ENCODE measurements at regions not wholly inside any gene's neighbourhood (a gene's known extent, or its start where the extent isn't known, plus 50 kb on each side); places are given as distances from the start of the nearest gene placed in this dataset.

DNA sequence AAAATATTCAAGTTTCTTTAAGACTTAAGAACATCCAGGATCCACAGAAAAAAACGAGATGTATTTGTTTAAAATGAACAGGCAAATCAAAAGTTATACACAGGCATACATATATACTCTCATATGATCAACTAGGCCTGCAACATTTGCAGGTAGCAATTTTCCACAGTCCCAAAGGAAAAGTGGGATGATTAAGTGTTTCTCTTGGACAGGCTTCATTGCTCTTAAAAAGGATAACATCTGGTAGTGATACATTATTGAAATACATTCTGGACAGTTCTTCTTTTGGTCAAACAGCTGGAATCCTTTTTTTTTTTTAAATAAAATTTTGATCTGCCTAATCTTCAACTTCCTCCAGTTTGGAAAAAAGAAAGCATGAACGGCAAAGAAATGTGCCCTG, 114.8 kb upstream of the TDRD3 start:
- no peak overlapping the region for H3K9ac ChIP-seq (ENCODE audit: insufficient read depth, low read length)
- DNase-seq (ENCODE audit: low read depth in 2 of 2), result no peak
- H4K20me1 ChIP-seq (ENCODE audit: control insufficient read depth, extremely low read depth, insufficient read depth, low read length), result no peaks in the 10 kb centered on the region
- H3K9me3 ChIP-seq (ENCODE audit: control insufficient read depth, insufficient read depth, low read depth, low read length), result no peaks in the 10 kb centered on the region
- H3K27ac ChIP-seq (ENCODE audit: insufficient read depth, low read length), result no peak overlapping the region
- H3K79me2 ChIP-seq (ENCODE audit: control insufficient read depth, insufficient read depth, low read length), result no peaks in the 10 kb centered on the region
- no peak overlapping the region for H3K4me2 ChIP-seq (ENCODE audit: extremely low read depth, insufficient read depth, low read length)
- TF ChIP-seq, protein P1, sequence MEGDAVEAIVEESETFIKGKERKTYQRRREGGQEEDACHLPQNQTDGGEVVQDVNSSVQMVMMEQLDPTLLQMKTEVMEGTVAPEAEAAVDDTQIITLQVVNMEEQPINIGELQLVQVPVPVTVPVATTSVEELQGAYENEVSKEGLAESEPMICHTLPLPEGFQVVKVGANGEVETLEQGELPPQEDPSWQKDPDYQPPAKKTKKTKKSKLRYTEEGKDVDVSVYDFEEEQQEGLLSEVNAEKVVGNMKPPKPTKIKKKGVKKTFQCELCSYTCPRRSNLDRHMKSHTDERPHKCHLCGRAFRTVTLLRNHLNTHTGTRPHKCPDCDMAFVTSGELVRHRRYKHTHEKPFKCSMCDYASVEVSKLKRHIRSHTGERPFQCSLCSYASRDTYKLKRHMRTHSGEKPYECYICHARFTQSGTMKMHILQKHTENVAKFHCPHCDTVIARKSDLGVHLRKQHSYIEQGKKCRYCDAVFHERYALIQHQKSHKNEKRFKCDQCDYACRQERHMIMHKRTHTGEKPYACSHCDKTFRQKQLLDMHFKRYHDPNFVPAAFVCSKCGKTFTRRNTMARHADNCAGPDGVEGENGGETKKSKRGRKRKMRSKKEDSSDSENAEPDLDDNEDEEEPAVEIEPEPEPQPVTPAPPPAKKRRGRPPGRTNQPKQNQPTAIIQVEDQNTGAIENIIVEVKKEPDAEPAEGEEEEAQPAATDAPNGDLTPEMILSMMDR (conservative IDR thresholded peaks at IDR 0.05 in 1 of 2, IDR thresholded peaks at IDR 0.05 in 1 of 2; ENCODE audit: low read depth in 1 of 2, low read length in 2 of 2), result no peak
- TF ChIP-seq EZH2 (IDR thresholded peaks at IDR 0.05; ENCODE audit: low read length, missing control alignments), result no peak
- no peaks in the 10 kb centered on the region for H3K4me1 ChIP-seq (ENCODE audit: control insufficient read depth, extremely low read depth, insufficient read depth, low read length)
- no peaks in the 10 kb centered on the region for H3K36me3 ChIP-seq (ENCODE audit: control insufficient read depth, insufficient read depth, low read length)
- H3K4me3 ChIP-seq (replicated peaks in 1 of 4; ENCODE audit: control extremely low read depth in 1 of 4, insufficient read depth in 1 of 4, low read depth in 3 of 4, low read length in 4 of 4), result no peak overlapping the region
- H3K27me3 ChIP-seq (ENCODE audit: control insufficient read depth, insufficient read depth, low read length), result no peaks in the 10 kb centered on the region
- H2AFZ ChIP-seq (ENCODE audit: low read length), result no peak overlapping the region

DNA sequence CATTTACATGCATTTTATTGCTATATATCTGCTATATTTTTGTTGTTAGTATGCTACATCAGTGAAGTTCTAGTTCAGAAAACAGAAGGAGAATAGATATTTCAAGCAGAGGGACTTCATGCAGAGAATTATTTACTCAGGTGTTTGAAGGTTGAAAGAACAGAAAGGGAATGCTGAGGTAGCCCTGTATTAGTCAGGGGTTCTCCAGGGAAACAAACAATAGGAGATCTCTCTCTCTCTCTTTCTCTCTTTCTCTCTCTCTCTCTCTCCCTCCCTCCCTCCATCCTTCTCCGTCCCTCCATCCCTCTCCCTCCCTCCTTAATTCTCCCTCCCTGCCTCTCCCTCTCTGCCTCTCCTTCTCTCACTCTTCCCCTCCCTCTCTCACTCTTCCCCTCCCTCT, 114.3 kb upstream of the TDRD3 start:
- Histone ChIP-seq H3K27me3 (ENCODE audit: control insufficient read depth, insufficient read depth, low read length) (no peaks in the 10 kb centered on the region), H3K4me1 (ENCODE audit: control insufficient read depth, extremely low read depth, insufficient read depth, low read length) (no peaks in the 10 kb centered on the region), H3K9ac (ENCODE audit: insufficient read depth, low read length) (no peak overlapping the region), H4K20me1 (ENCODE audit: control insufficient read depth, extremely low read depth, insufficient read depth, low read length) (no peaks in the 10 kb centered on the region), H3K4me3 (replicated peaks in 1 of 4; ENCODE audit: control extremely low read depth in 1 of 4, insufficient read depth in 1 of 4, low read depth in 3 of 4, low read length in 4 of 4) (no peak overlapping the region), H3K4me2 (ENCODE audit: extremely low read depth, insufficient read depth, low read length) (no peak overlapping the region), H3K9me3 (ENCODE audit: control insufficient read depth, insufficient read depth, low read depth, low read length) (no peaks in the 10 kb centered on the region), H3K27ac (ENCODE audit: insufficient read depth, low read length) (no peak overlapping the region), H3K79me2 (ENCODE audit: control insufficient read depth, insufficient read depth, low read length) (no peaks in the 10 kb centered on the region), H3K36me3 (ENCODE audit: control insufficient read depth, insufficient read depth, low read length) (no peaks in the 10 kb centered on the region), H2AFZ (ENCODE audit: low read length) (no peak overlapping the region)
- TF ChIP-seq, protein P1 (conservative IDR thresholded peaks at IDR 0.05 in 1 of 2, IDR thresholded peaks at IDR 0.05 in 1 of 2; ENCODE audit: low read depth in 1 of 2, low read length in 2 of 2), result no peak
- no peak for TF ChIP-seq EZH2 (IDR thresholded peaks at IDR 0.05; ENCODE audit: low read length, missing control alignments)
- DNase-seq (ENCODE audit: low read depth in 2 of 2), result no peak

DNA sequence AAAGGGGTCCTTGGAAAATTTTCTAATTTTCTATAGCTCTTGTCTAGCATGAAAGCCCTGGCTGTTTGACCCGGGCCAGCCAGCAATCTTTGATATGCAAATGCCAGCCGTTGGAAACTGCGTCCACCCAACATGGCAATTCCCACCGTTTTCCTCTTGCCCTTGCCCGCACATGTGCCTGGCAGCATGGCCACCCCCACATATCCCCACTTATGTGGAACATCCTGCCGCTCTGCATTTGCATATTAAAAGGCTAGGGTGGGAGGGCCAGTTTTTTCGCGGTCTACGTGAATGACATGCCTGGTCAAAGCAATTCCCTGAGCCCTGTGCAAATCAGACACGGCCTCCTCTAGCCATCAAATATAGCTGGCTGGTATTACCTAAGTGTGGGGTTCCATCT, 110.3 kb upstream of the TDRD3 start:
- Histone ChIP-seq H3K4me1 (ENCODE audit: control insufficient read depth, extremely low read depth, insufficient read depth, low read length) (no peaks in the 10 kb centered on the region), H3K27ac (ENCODE audit: insufficient read depth, low read length) (no peak overlapping the region), H4K20me1 (ENCODE audit: control insufficient read depth, extremely low read depth, insufficient read depth, low read length) (no peaks in the 10 kb centered on the region), H3K4me2 (ENCODE audit: extremely low read depth, insufficient read depth, low read length) (no peak overlapping the region), H3K79me2 (ENCODE audit: control insufficient read depth, insufficient read depth, low read length) (no peaks in the 10 kb centered on the region), H3K9ac (ENCODE audit: insufficient read depth, low read length) (no peak overlapping the region), H3K27me3 (ENCODE audit: control insufficient read depth, insufficient read depth, low read length) (no peaks in the 10 kb centered on the region), H3K36me3 (ENCODE audit: control insufficient read depth, insufficient read depth, low read length) (no peaks in the 10 kb centered on the region), H3K9me3 (ENCODE audit: control insufficient read depth, insufficient read depth, low read depth, low read length) (no peaks in the 10 kb centered on the region), H2AFZ (ENCODE audit: low read length) (no peak overlapping the region), H3K4me3 (replicated peaks in 1 of 4; ENCODE audit: control extremely low read depth in 1 of 4, insufficient read depth in 1 of 4, low read depth in 3 of 4, low read length in 4 of 4) (no peak overlapping the region)
- TF ChIP-seq, protein P1 (conservative IDR thresholded peaks at IDR 0.05 in 1 of 2, IDR thresholded peaks at IDR 0.05 in 1 of 2; ENCODE audit: low read depth in 1 of 2, low read length in 2 of 2), result no peak
- no peak for TF ChIP-seq EZH2 (IDR thresholded peaks at IDR 0.05; ENCODE audit: low read length, missing control alignments)
- no peak for DNase-seq (ENCODE audit: low read depth in 2 of 2)
